ENCODE measurements at regions not wholly inside any gene's neighbourhood (a gene's known extent, or its start where the extent isn't known, plus 50 kb on each side); places are given as distances from the start of the nearest gene placed in this dataset.

- no peaks in the 10 kb centered on the region for H3K4me1 ChIP-seq (ENCODE audit: control insufficient read depth in 1 of 2, insufficient read depth in 2 of 2, low read length in 2 of 2)
- Mint-ChIP-seq H3K27me3 (ENCODE audit: low read depth in 3 of 3) (peaks cover 0 to 2% (median 1%) of the 10 kb centered on the region in 3 donors), H3K27ac (no peak overlapping the region), H3K36me3 (no peaks in the 10 kb centered on the region), H3K4me1 (no peaks in the 10 kb centered on the region), H3K9me3 (peaks cover 0 to 5% (median 2%) of the 10 kb centered on the region in 7 donors), H3K4me3 (no peak overlapping the region)
- H3K9ac ChIP-seq (ENCODE audit: insufficient read depth, low read length, poor library complexity, severe bottlenecking) = no peak overlapping the region
- H2AFZ ChIP-seq (ENCODE audit: insufficient read depth, low read depth, low read length, poor library complexity, severe bottlenecking) = no peak overlapping the region
- no peak overlapping the region for H3K4me2 ChIP-seq (replicated peaks; ENCODE audit: extremely low read depth, low read length, poor library complexity, severe bottlenecking)
- TF ChIP-seq CTCF (IDR thresholded peaks at IDR 0.05) = no peak
- no peaks in the 10 kb centered on the region for H3K27me3 ChIP-seq (ENCODE audit: control insufficient read depth in 2 of 2, insufficient read depth in 2 of 2, low read length in 2 of 2)
- H4K20me1 ChIP-seq (ENCODE audit: insufficient read depth, low read length) = no peaks in the 10 kb centered on the region
- no peaks in the 10 kb centered on the region for H3K79me2 ChIP-seq (ENCODE audit: insufficient read depth, low read length)
- no peaks in the 10 kb centered on the region for H3K36me3 ChIP-seq (replicated peaks in 1 of 2; ENCODE audit: control insufficient read depth in 1 of 2, insufficient read depth in 2 of 2, low read length in 2 of 2)
- no CpG with 5 or more reads among the region's 2 CpGs for WGBS (ENCODE audit: insufficient coverage)
- H3K9me3 ChIP-seq (replicated peaks in 1 of 2; ENCODE audit: control insufficient read depth in 1 of 2, insufficient read depth in 1 of 2, low read length in 2 of 2) = no peaks in the 10 kb centered on the region
- H3K27ac ChIP-seq (ENCODE audit: low read depth in 1 of 2, low read length in 2 of 2) = no peak overlapping the region
- intact Hi-C loops (cut with micrococcal nuclease) = no loop called here
- no peak overlapping the region for H3K4me3 ChIP-seq (replicated peaks in 1 of 3; ENCODE audit: low read depth in 2 of 3, low read length in 3 of 3)
- DNase-seq = no peak
Observed at GRCh38 chr13:72166102-72166650, 299.2 kb upstream of the DACH1 start.

GRCh38 chr13:72165276-72165675 lies 298.3 kb upstream of the DACH1 start:
- H3K27me3 ChIP-seq (ENCODE audit: control insufficient read depth in 2 of 2, insufficient read depth in 2 of 2, low read length in 2 of 2) = no peaks in the 10 kb centered on the region
- Mint-ChIP-seq H3K27me3 (ENCODE audit: low read depth in 3 of 3) (peaks cover 0 to 2% (median 0%) of the 10 kb centered on the region in 3 donors), H3K27ac (peak overlapping the region in 1 of 7 donors; percentile 13), H3K9me3 (peaks cover 0 to 4% (median under 1%) of the 10 kb centered on the region in 7 donors), H3K4me3 (no peak overlapping the region), H3K36me3 (no peaks in the 10 kb centered on the region), H3K4me1 (no peaks in the 10 kb centered on the region)
- WGBS (ENCODE audit: insufficient coverage) = no CpG with 5 or more reads among the region's 1 CpG
- H3K9me3 ChIP-seq (replicated peaks in 1 of 2; ENCODE audit: control insufficient read depth in 1 of 2, insufficient read depth in 1 of 2, low read length in 2 of 2) = no peaks in the 10 kb centered on the region
- no peaks in the 10 kb centered on the region for H3K4me1 ChIP-seq (ENCODE audit: control insufficient read depth in 1 of 2, insufficient read depth in 2 of 2, low read length in 2 of 2)
- intact Hi-C loops (cut with micrococcal nuclease) = no loop called here
- H4K20me1 ChIP-seq (ENCODE audit: insufficient read depth, low read length) = no peaks in the 10 kb centered on the region
- H3K4me3 ChIP-seq (replicated peaks in 1 of 3; ENCODE audit: low read depth in 2 of 3, low read length in 3 of 3) = no peak overlapping the region
- no peak for DNase-seq
- no peak for TF ChIP-seq CTCF (IDR thresholded peaks at IDR 0.05)
- H3K79me2 ChIP-seq (ENCODE audit: insufficient read depth, low read length) = no peaks in the 10 kb centered on the region
- H3K9ac ChIP-seq (ENCODE audit: insufficient read depth, low read length, poor library complexity, severe bottlenecking) = no peak overlapping the region
- H3K4me2 ChIP-seq (replicated peaks; ENCODE audit: extremely low read depth, low read length, poor library complexity, severe bottlenecking) = no peak overlapping the region
- H3K36me3 ChIP-seq (replicated peaks in 1 of 2; ENCODE audit: control insufficient read depth in 1 of 2, insufficient read depth in 2 of 2, low read length in 2 of 2) = no peaks in the 10 kb centered on the region
- H3K27ac ChIP-seq (ENCODE audit: low read depth in 1 of 2, low read length in 2 of 2) = no peak overlapping the region
- no peak overlapping the region for H2AFZ ChIP-seq (ENCODE audit: insufficient read depth, low read depth, low read length, poor library complexity, severe bottlenecking)

Data from CD14-positive monocyte (primary cell).